ENCODE measurements at regions not wholly inside any gene's neighbourhood (a gene's known extent, or its start where the extent isn't known, plus 50 kb on each side); places are given as distances from the start of the nearest gene placed in this dataset.
A peak's percentile ranks its signal among the peaks of the same experiment; 100 is the strongest.

- DNase-seq = no peak
These were observed 133.7 kb upstream of the SLC24A3 start for GRCh38 chr20:19078448-19079373.

- no peak for DNase-seq
These were observed 132.7 kb upstream of the SLC24A3 start for GRCh38 chr20:19079536-19080299.

DNA sequence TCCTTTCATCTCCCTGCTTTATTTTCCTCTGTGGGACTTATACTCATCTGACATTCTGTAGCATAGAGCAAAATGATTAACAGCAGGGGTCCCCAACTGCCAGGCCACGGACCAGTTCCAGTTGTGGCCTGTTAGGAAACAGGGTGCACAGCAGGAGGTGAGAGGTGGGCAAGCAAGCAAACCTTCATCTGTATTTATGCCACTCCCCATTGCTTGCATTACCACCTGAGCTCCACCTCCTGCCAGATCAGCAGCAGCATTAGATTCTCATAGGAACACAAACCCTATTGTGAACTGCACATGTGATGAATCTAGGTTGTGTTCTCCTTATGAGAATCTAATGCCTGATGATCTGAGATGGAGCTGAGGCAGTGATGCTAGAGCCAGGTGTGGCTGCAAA is 130.5 kb upstream of the SLC24A3 start:
- DNase-seq = no peak

GRCh38 chr20:19083136-19083621 is 129.3 kb upstream of the SLC24A3 start:
- no peak for DNase-seq

DNA sequence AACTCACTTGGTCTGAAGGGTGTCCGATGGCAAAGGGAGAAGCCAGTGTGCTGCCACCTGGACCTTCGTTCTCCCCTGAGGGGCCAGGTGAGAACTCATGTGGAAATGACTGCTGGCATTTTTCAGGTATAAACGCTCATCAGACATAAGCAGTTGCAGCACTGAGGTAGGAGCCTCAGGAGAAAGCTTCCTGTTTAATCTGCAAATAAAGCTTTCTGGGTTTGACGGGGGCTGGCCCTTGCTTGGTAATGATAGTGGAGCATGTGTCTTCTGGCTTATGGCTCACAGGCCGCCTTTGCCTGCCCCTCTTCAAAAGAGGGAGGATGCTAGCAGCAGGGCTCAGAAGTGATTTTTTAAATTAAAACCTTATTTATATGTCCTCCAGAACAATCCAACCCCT is 122.1 kb upstream of the SLC24A3 start:
- DNase-seq = no peak

GRCh38 chr20:19094959-19095541 is 117.4 kb upstream of the SLC24A3 start:
- DNase-seq = no peak

DNA sequence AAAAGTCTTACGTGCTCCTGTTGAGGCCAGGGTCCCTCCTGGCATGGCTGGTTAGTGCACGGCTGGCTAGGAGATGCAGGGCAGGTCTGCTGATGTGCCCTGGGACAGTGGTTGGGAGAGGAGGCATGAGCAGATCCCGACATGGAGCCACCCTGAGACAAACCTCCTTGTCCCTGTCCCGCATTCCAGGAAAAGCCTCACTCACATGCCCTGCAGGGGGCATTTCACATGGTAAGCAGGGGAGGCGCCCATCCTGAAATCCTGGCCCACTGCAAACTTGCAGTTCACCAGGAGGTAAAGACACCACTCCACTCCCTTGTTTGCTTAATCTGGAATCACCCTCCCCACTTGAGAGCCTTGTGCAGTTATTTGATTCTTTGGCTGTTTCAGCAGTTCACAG is 116.7 kb upstream of the SLC24A3 start:
- DNase-seq = no peak

GRCh38 chr20:19096843-19097242 is 115.6 kb upstream of the SLC24A3 start:
- DNase-seq = no peak

GRCh38 chr20:19098117-19098516 is 114.3 kb upstream of the SLC24A3 start:
- no peak for DNase-seq

DNA sequence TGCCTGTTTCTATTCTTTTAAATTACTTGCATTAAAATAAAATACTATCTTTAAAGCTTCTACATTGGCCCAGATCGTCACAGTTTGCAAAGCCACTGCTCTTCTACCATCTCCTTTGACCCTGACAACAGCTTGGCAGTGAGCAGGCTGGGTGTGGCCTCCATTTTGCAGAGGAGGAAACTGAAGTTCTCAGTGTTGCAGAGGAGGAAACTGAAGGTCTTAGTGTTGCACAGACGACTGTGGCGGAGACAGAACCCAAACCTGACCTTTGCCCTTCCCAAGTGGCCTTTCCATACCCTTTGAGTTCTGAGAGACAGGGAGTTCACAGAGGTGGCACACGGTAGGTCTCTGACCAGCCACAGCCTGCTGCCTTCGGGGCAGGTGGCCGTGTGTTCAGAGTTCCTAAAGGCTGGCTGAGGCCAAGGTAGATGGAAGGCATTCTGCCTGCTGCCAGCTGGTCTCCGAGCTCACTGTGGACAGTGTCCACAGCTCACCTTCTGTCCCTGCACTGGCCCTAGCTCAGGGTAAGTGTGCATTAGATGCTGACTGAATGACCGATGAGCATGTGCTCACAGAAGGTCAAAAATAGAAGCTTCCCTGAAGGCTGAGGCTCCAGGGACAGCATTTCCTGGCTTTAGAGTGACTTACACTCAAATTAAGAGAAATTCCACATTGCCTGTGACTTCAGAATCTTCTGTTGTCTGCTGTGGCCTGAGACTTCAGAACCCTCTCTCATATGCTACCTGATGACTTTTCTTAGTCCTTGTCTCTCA is 113.5 kb upstream of the SLC24A3 start:
- no peak for DNase-seq

GRCh38 chr20:19099596-19100545 is 112.6 kb upstream of the SLC24A3 start:
- no peak for DNase-seq

DNA sequence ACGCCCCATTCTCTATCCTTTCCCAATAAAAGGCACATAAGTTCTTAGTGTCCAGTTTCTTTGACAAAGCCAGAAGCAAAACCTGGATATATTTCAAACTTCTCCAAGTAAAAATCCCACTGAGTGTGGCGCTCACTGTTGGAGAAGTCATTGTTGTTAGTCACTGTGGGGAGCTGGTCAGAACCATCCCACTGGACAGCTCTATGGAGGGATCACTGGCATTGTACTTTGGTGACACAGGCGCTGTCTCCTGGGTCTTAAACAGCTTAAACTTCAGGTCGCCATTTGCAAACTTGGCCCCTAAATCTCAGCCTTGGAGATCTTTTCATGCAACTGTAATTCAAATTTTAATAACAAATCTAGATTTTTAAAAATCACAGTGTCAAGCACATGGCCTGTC is 111.5 kb upstream of the SLC24A3 start:
- DNase-seq = no peak

DNA sequence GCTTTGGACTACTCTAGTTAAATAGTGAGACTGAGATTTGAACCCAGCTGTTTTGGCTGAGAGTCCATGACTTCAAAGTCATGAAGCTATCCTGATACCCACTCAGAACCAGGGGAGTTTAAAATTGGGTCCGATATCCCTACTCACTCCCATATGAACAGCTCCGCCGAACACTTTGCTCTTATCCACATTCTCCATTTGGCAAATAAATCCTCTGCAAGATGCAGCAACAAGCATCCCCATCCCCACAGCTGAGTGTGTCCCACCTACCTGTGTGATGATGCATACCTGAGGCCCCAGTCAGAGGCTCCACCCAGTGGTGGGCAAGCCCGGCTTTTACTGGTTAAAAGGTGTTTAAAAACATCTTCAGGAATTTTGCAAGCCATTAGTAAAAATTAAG is 108.3 kb upstream of the SLC24A3 start:
- no peak for DNase-seq

GRCh38 chr20:19108155-19108554 is 104.3 kb upstream of the SLC24A3 start:
- DNase-seq = no peak

- DNase-seq = no peak
These were observed 102.2 kb upstream of the SLC24A3 start for GRCh38 chr20:19110285-19110684.

GRCh38 chr20:19110881-19111460 is 101.5 kb upstream of the SLC24A3 start:
- no peak for DNase-seq

GRCh38 chr20:19112828-19113227 is 99.6 kb upstream of the SLC24A3 start:
- DNase-seq = no peak

DNA sequence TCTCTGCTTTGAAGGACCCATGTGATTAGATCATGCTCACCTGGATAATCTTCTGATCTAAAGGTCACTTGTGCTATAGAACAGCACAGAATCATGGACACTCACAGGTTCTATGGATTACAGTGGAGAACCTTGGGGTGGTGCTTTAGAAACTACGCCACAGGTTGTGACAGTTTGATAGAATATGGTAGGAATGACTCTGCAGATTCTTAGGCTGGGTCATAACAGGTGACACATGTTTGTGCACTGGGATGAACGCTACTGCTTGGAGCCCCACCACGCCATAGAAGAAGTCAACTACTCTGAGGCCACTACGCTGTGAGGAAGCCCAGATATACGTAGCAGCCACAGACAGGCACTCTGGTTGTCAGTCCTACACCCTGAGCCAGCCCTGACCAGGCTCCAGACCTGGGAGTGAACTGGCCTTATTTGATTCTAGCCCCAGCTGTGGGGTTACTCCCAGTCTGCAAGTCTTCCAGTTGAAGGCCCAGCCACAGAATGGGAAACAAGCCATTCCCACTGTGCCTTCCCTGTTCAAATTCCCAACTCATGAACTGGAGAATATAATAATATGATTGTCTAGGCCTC is 99.0 kb upstream of the SLC24A3 start:
- no peak for DNase-seq

DNA sequence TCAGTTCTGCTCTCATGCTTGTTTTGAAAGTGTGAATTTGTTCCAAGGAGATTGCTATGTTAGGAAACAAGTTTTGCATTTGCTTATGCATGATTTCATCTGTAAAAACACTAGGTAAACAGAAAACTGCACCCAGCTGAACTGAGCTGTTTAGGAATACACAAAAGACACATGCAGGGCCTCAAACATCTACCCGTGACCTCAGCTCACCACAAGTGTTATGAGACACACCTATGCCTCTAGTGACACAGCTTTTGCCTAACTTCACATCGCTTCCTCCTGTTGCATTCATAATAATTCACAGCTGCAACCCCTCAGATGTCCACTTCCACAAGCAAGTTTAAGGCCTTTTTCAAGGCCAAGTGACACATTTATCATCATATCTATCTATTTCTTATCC is 98.0 kb upstream of the SLC24A3 start:
- DNase-seq = peak in 1 of 2 experiments; percentile 7

DNA sequence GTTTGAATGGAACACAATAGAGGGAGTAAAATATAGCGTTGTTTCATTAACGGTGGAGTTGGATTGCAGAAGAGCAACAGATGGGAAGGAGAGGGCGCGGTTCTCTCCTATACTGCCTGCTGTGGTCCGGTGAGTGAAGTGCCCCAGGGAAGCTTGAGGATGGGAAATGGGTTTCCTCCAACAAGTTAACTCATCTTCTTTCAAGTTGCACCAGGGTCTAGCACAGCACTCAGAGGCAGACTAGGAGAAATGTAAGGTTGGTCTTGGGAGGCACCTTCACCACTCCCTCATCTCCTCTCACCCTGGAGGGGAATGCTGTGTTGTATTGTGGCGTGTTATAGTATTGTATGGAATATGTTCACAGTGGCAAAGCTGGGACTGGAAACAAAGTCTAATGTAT is 96.9 kb upstream of the SLC24A3 start:
- DNase-seq = no peak

DNA sequence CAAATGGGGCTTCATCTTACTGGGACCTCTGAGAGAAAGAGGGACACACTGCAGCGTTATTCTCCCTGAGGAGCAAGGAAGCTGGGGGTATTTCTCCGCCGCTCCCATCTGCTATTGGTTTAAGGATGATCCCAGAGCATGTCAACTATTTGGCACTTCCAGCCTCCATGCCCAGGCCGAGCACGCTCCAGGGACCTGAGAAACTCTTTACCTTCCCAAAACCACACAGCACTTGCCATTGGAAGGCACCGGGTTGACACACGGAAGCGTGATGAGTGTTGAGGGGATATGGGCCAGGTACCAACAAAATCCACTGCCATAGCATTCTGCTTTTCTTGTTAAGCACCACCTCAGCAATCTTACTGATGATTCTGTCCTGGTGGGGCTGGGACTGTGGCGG is 92.4 kb upstream of the SLC24A3 start:
- no peak for DNase-seq

All from NCI-H526 (cell line).